ENCODE measurements at regions not wholly inside any gene's neighbourhood (a gene's known extent, or its start where the extent isn't known, plus 50 kb on each side); places are given as distances from the start of the nearest gene placed in this dataset.

GRCh38 chr18:56118422-56118821, 520.0 kb downstream of the TXNL1 start:
- no peak for DNase-seq

DNA sequence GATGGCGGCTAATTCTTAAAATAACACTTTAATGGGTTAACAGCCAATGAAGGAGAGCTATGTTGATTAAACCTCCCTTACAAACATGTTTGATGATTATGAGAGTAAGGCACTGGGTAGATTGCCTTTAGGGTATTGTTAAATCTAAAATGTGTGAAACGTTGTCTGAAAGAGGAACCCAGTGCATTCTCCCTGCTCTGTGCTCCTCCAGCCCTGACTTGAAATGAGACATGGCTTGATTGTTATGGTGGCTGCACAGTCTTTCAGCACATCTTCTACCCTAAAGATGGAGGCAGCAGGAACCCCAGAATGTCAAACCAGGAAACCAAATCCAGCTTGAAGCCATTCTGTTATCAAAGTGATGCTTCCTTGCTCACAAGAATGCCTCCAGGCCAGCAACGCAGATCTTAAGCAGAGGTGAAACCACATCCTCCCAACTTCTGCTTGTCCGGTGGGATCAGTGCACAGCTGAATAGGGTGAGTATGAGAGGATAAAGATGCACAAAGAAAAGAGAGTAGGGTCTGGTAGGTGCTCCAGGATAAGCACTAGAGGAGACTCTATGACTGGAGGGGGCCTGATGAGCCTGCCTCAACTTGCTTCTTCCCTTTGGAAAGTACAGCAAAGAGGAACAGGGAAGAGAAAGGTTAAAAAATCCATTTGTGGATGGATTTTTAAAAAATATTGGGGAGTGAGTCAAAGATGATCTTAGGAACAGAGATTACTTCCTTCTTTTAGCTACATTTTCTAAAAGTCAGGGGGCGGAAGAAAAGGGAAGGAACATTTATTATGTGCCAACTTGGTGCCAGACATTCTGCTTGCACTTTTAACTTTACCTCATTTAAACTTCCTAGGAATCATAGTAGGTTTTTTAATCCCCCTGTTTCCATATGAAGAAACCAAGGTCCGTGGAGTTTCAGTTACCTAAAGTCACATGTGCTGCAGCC, 523.0 kb downstream of the TXNL1 start:
- no peak for DNase-seq

DNA sequence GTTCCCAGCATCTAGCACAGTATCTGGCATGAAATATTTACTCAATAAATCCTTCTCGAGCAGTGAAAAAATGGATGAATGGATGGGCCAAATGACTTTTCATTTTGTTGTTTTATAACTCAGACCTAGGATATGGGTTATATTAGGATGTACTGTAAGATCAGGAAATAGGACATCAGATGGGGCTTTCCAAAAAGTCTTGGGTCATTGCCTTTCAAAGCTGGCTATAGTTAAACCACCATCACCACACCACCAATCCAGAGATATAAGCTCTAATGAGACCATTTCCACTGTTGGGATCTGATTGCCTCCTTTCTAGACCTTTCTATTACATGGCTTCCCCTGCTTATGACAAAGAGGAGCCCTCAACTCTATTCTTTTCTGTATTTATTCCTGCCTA, 525.0 kb upstream of the TCF4 start:
- no peak for DNase-seq

GRCh38 chr18:56112013-56112749, 524.2 kb upstream of the TCF4 start:
- DNase-seq, result peak; percentile 43

DNA sequence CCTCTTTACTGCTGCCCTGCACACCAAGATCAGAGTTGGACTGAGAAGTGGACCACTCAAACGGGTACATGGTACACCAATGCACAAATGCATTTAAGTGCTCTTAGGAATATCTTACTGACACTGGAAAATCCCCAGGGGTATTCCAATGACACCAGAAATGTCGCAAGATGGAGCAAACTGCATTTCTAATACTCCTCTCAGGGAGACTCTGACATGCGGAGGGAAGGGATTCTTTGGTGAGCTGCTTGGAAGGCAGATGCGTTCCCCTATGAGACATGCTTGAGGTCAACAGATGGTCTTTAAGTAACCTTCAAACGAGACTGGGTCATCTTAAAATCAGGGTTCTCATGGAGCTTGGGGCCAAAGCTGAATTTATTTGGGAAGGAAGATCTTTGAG, 521.8 kb upstream of the TCF4 start:
- DNase-seq, result no peak

GRCh38 chr18:56108478-56109367, 520.7 kb upstream of the TCF4 start:
- no peak for DNase-seq

- no peak for DNase-seq
Measured at GRCh38 chr18:56107821-56108477, 520.0 kb upstream of the TCF4 start.

GRCh38 chr18:56100090-56100722, 512.2 kb upstream of the TCF4 start:
- DNase-seq, result no peak

DNA sequence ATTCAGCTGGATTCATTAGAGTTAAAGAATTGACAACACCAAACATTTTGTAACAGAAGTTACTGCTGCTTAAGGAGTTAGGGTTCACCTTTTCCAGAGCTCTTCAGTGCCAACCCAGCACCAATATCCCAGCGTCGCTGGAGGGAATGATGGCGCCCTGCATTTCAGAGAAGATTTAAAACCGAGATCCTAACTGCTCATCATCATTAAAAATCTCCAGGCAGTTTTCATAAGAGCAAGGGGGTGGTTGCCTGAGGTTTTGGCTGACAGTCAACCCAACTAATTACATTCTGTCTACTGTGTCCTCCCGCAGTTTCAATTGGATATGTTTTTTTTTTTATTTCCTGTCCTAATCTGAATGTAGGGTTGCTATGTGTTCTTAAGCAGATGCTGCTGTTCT, 509.6 kb upstream of the TCF4 start:
- DNase-seq, result no peak

- no peak for DNase-seq
Measured at GRCh38 chr18:56096861-56097260, 508.9 kb upstream of the TCF4 start.

DNA sequence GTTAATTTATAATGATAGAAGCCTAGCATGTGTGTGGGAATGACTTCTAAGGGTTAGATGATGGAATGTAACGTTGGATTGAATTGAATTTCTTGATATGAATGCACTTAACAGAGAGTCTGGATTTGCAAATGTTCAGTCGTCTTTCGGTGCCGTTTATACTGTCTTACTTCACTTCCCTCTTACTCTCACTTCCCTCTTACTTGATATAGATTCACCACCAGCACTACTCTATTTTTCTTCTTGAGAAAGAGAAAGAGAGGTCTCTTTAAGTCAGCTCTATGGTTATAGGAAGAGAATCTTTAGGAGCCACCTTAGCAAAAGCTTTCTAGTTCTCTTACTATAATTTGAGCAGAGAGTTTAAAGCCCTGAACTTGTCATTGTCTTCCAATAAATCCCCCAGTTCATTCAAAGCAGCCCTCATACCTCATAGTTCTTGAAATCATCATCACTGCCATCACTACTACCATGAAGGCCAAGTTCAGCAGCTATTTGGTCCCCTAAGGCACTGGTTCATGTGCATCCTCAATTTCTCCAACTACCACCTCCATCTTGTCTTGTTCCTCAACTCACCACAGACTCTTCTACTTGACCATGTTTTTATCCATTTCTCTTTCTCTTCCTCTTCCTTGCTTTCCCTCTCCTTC, 501.7 kb upstream of the TCF4 start:
- no peak for DNase-seq

GRCh38 chr18:56086786-56087185, 498.8 kb upstream of the TCF4 start:
- DNase-seq, result no peak

GRCh38 chr18:56086176-56086575, 498.2 kb upstream of the TCF4 start:
- peak; percentile 27 for DNase-seq

DNA sequence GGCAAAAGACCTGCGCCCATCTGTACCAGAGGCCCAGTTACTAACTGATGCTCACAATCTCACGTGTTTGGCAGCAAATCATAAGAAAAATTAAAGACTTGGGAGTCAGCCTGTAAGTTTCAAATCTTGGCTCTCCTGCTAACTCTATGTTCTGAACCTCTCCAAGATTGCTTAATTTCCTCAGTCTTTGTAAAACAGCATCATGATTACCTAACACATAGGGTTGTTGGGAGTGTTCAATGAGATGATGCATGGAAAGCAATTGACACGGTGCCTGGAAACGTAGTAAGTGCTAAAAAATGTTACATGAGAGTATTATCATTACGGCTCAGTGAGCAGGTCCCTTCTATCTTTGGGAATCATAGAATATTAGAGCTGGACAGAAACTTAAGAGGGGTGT, 497.6 kb upstream of the TCF4 start:
- DNase-seq, result peak; percentile 53

GRCh38 chr18:56083523-56084287, 495.7 kb upstream of the TCF4 start:
- no peak for DNase-seq

DNA sequence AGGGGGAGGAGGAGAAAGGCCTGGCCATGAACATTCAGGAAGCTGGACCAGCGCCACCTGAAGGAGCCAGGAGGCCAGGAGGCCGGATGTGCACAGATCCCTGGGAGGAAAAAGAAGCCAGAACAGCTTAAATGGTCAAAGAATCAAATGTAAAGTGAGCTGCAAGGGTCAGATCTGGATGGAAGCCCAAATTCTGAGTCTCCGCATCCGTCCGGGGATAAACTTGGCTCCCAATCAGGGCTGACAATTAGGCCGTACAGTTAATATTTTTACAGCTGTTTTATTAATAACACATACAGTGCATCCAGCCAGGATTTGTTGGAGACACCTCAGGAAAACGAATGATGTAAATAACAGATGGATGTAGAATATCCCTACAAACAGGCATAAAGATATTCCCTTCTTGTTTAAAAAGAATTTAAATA, 495.1 kb upstream of the TCF4 start:
- no peak for DNase-seq

- DNase-seq, result peak; percentile 75
Measured at GRCh38 chr18:56076723-56077122, 488.7 kb upstream of the TCF4 start.

- DNase-seq, result no peak
Measured at GRCh38 chr18:56068701-56069100, 480.7 kb upstream of the TCF4 start.

GRCh38 chr18:56067969-56068671, 480.1 kb upstream of the TCF4 start:
- peak; percentile 90 for DNase-seq

Measured in fibroblast of skin of back (primary cell).